Tibial nerve (tissue), 4 donors: ENCODE measurements at regions not wholly inside any gene's neighbourhood (a gene's known extent, or its start where the extent isn't known, plus 50 kb on each side); places are given as distances from the start of the nearest gene placed in this dataset.

Experiments used
- EP300 ChIP-seq, 2 donors: sonication (generic); formaldehyde crosslinking; IDR thresholded peaks; one replicate each; pipeline ENCODE4 v1.6.1; 2017; ENCODE audit warnings: antibody characterized with exemption in 2 of 2, mild to moderate bottlenecking in 1 of 2
- POLR2A ChIP-seq, 2 donors: fragments of 450-650 bp; IDR thresholded peaks; one replicate each; pipeline ENCODE4 v1.6.1; 2017; ENCODE audit warnings: antibody characterized with exemption in 2 of 2, mild to moderate bottlenecking in 2 of 2, moderate library complexity in 2 of 2
- TF ChIP-seq, protein P1 (sequence below), 5 experiments: fragments of 200-600 bp in 3 of 5; fragments of 450-650 bp in 2 of 5; sonication (generic) in 3 of 5; IDR thresholded peaks; one replicate each; pipeline ENCODE4 v1.5.1; 2016 to 2019; ENCODE audit warnings: antibody characterized with exemption in 5 of 5, mild to moderate bottlenecking in 3 of 5, moderate library complexity in 2 of 5

DNA sequence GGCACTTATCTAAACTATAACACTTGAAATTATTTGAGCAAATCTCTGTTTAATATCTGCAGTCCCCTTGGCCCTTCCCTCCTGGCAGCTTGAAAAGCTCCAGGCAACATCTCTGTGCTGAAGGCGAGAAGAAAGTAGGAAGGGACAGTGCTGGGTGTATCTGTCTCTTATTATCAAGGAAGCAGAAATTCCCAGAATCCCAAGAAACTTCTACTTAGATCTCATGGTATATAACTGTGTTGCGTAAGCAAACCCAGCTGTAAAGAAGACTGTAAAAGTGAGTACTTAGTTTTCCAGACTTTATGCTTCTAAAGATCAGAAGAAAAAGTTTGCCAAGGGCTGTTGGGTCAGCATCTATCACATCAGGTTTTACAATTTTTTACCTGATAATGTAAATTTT is 1869.8 kb downstream of the MAT2B start:
- no peak for TF ChIP-seq POLR2A (IDR thresholded peaks at IDR 0.05)
- TF ChIP-seq, protein P1, sequence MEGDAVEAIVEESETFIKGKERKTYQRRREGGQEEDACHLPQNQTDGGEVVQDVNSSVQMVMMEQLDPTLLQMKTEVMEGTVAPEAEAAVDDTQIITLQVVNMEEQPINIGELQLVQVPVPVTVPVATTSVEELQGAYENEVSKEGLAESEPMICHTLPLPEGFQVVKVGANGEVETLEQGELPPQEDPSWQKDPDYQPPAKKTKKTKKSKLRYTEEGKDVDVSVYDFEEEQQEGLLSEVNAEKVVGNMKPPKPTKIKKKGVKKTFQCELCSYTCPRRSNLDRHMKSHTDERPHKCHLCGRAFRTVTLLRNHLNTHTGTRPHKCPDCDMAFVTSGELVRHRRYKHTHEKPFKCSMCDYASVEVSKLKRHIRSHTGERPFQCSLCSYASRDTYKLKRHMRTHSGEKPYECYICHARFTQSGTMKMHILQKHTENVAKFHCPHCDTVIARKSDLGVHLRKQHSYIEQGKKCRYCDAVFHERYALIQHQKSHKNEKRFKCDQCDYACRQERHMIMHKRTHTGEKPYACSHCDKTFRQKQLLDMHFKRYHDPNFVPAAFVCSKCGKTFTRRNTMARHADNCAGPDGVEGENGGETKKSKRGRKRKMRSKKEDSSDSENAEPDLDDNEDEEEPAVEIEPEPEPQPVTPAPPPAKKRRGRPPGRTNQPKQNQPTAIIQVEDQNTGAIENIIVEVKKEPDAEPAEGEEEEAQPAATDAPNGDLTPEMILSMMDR (IDR thresholded peaks at IDR 0.05), result no peak
- no peak for TF ChIP-seq EP300 (IDR thresholded peaks at IDR 0.05)
